ENCODE measurements at regions not wholly inside any gene's neighbourhood (a gene's known extent, or its start where the extent isn't known, plus 50 kb on each side); places are given as distances from the start of the nearest gene placed in this dataset.

DNA sequence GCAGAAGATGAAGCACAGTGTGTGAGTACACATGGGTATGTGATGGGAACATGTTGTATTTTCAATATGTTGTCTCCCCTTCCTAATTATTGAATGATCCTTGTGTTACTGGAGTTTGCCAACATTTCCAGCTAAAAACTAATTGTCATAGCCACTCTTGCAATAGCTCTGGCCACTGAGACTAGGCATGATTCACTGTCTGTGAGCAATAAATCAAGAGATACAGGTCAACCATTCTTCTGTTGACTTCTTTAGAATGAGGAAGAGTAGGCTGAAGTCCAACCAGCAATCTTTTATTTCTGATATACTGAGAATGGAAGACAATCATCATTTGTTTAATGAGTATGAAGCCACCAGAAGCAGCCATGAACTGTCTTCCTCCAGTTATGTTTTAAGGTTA is 413.9 kb downstream of the SLITRK5 start:
- DNase-seq (ENCODE audit: low read depth) = no peak

DNA sequence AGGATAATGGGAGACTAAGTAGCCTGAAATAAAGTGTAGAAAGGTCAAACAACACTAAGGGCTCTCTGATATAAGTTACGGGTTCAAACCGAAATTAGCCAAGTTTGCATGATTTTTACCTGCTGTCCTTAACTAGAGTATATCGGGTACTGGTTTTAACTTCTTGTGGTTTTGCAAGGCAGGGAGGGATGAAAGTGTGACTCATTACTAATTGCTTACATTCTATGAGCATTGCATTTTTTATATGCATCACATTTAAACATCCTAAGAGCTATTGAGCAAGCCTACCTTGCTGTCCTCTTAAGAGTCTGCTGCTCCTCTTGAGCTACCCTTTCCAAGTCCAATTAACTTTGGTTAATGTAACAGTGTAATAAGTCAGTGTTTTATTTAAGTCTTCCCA is 415.4 kb downstream of the SLITRK5 start:
- no peak for DNase-seq (ENCODE audit: low read depth)

DNA sequence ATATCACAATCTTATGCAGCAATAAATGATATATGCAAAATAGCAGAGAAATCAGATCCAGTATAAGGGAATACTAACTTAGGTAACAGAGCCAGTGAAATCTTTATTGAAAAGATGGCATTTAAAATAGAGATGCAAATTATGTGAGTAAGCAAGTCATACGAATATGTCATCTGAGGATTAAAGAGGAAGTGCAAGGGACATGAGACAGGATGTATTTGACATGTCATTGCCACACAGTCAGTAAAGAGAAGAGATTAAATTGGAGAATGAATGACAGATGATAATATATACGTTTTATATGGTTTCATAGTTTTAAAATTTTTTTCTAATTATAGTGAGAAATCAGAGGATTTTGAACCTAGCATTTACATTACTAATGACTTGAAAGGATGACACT is 426.4 kb downstream of the SLITRK5 start:
- DNase-seq (ENCODE audit: low read depth) = no peak

DNA sequence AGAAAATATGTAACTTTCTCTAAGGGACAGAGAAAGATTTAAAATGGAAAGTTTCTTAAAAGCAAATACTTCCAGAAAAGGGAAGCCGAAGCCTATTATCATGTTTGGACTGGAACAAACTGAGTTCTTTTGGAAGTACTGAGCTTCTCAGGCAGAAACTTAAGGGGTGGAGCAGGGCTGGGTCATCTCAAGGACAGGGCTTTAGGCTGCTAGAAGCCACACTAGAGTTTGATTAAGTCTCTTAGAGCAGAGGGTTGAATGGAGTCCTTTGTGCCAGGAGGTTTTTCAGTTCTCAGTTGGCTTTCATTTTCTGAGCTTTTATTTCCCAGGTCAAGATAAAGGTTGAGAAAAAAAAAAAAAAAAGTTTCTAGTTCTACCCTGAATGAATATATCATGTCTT is 432.7 kb downstream of the SLITRK5 start:
- DNase-seq (ENCODE audit: low read depth) = no peak

DNA sequence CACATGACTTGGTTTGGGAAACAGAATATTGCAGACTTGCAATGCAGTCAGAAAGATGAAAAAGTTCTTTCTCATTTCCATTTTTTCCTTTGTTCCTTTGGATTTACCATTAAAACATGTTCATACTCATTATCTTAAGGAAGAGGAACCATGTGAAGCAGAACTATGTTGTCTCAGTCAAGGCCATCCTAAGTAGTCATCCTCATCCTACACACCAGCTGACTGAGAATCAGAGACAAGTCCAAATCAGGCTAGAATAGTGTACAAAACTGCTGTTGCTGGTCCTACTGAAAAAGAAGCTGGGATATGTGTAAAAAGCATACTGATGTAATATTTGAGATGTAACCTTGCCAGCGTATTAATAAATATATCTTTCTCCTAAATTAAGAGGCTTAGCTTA is 433.4 kb downstream of the SLITRK5 start:
- DNase-seq (ENCODE audit: low read depth) = no peak

- DNase-seq (ENCODE audit: low read depth) = no peak
These were observed 436.4 kb downstream of the SLITRK5 start for GRCh38 chr13:88107570-88107969.

DNA sequence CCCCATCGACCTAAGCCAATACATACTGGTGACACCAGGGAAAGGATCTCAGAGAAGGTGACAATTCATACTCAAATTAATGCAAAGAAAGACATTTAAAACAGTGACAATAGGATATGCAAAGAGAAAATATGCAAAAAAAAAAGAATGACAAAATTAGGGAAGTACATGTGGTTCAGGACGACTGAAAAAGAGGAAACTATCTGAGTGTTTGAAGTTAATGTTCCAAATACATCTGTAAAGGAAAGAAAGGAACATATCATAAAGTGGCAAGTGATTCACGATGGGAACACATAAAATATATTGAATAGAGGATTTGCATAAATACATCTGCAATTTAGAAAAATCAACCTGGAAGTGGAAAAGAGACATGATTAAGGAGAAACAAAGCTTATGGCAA is 441.4 kb downstream of the SLITRK5 start:
- DNase-seq (ENCODE audit: low read depth) = no peak

DNA sequence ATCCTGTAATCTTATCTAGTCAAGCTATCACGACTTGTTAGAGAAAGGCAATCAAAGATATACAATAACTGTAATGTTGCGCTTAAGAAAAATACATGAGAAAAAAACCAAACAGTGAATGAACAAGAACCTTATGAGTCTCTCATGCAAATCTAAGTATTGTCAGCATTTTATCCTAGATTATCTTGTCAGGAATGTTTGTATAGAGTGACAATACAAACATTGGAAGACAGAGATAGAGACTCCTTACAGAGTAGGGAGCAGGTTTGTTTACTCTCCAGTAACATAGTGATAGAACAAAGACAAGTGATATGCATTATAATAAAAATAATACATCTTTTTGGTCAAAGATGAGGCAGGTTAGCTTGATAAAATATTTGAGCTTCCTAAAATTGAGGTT is 444.8 kb downstream of the SLITRK5 start:
- no peak for DNase-seq (ENCODE audit: low read depth)

GRCh38 chr13:88118952-88119351 is 447.8 kb downstream of the SLITRK5 start:
- no peak for DNase-seq (ENCODE audit: low read depth)

DNA sequence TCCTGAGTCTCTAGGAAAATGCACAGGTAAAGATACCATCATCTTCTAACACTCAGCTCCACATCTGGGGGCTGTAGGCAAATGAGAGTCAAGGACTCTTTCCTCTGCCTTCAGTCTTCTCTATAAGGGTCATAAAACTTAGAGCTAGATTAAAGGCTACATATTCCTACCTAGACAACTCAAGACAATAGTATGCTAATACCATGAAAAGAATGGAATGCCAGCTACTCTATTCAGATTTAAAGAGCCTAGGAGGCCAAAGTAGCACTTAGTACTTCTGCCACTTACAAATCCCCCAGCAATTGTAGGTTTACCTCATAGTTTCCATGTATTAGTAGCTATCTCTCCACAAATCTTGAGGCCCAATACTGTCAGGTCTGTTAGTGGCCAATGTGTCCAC is 453.0 kb downstream of the SLITRK5 start:
- no peak for DNase-seq (ENCODE audit: low read depth)

- DNase-seq (ENCODE audit: low read depth) = no peak
These were observed 453.9 kb downstream of the SLITRK5 start for GRCh38 chr13:88125055-88125454.

DNA sequence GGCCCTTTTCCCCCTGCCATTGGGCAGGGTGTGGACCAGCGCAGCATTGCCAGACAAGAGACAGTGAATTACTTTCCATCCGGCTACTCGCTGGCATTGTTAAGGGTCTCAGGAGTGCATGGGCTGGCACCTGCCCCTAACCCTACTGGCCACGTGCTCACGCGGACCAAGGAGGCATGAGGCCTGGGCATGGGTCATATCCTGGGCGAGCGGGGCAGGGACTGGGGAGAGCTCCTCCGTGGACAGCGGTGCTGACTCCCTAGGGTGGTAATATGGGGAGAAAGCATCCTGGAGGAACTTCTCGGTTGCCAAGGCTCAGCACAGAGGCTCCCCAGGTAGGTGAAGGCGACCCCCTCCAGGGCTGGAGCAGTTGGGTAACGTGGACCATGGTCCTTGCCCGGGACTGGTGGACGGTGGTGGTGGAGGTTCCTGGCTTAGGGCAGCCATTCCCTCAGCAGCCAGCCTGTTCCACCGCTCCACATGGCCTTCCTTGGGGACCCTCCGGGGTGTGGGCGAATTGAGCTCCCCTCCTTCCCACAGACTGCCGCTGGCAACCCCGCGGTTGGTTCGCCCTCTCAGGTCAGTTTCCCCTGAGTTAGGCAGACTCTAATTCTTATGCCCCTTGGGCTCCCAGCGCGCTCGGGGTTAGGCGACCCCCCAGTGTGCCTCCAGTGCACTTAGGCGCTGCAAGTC is 465.1 kb downstream of the SLITRK5 start:
- DNase-seq (ENCODE audit: low read depth) = no peak

- DNase-seq (ENCODE audit: low read depth) = no peak
These were observed 471.5 kb downstream of the SLITRK5 start for GRCh38 chr13:88142653-88143052.

GRCh38 chr13:88144580-88144979 is 473.4 kb downstream of the SLITRK5 start:
- DNase-seq (ENCODE audit: low read depth) = no peak

DNA sequence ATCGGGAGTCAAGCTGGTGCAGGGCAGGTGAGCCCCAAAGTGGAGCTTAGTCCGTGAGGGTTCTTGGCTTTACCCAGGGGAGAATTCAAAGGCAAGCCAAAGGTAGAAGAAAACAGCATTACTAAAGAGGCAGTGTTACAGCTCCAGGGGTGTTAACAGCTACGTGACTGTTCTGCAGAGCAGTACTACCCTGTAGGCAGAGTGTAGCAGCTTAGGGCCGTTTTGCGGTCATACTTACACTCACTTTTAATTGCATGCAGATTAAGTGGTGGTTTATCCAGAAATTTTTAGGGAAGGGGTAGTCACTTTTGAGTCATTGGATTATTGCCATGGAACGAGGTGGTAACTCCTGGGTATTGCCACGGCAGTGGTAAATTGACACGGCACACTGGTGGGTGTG is 482.2 kb downstream of the SLITRK5 start:
- DNase-seq (ENCODE audit: low read depth) = no peak

DNA sequence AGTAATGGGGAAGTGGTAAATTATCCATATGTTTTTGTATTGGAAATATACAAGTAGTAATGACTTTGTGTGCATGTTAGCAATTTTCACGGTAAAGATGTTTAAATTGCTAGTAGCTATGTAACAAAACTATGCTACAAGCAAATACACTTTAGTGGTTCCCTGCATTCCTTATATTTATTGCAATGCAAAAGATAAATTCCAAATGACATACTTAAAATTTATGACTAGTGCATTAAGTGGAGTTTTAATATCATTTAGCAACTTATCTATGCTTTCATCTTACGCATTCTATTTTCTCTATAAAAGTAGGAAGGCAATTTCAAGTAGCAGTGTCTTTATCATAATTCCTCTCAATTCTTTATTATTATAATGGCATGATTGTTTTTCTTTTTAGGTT is 482.8 kb downstream of the SLITRK5 start:
- DNase-seq (ENCODE audit: low read depth) = no peak

- DNase-seq (ENCODE audit: low read depth) = no peak
These were observed 491.0 kb downstream of the SLITRK5 start for GRCh38 chr13:88162076-88162702.

DNA sequence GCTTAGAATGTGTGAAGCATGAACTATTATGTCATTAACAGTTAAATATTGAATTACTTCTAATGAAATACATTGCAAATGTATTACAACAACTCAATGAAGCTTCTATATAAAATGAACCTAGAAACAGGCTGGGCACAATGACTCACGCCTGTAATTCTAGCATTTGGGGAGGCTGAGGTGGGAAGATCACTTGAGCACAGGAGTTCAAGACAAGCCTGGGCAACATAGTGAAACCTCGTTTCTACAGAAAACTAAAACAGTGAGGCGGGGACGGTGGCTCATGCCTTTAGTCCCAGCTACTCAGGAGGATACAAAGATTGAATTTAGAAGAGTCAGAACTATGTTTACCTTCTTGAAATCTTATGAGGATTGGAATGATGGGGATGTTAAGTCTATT is 505.1 kb downstream of the SLITRK5 start:
- no peak for DNase-seq (ENCODE audit: low read depth)

- DNase-seq (ENCODE audit: low read depth) = no peak
These were observed 512.3 kb downstream of the SLITRK5 start for GRCh38 chr13:88183440-88183839.

GRCh38 chr13:88188986-88189385 is 517.8 kb downstream of the SLITRK5 start:
- no peak for DNase-seq (ENCODE audit: low read depth)

DNA sequence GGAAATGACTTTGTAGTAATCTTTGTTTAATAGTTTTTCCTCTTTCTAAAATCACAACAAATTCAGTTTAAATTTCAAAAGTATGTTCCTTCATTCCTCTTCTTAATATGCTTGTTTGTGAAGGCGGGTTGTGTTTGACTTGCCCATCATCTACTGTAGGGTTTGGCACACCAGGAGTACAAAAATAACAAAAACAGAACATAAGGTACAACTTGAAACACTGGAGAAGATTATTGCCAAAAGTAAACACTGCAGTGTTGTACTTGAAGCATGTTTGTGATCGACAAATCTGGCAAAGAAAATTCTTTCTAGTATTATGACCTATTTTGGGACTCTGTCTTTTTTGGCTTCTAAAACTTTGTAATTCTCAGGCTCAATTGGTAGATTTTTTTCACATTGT is 518.6 kb downstream of the SLITRK5 start:
- no peak for DNase-seq (ENCODE audit: low read depth)

DNA sequence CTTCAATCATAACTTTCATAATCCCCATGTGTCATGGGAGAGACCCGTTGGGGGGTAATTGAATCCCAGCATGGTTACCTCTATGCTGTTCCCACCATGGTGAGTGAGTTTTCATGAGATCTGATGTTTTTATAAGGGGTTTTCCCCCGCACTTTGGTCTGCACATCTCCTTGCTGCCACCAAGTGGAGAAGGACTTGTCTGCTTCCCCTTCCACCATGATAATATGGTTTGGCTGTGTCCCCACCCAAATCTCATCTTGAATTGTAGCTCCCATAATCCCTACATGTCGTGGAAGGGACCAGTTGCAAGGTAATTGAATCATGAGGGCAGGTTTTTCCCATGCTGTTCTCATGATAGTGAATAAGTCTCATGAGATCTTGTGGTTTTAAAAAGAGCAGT is 524.9 kb downstream of the SLITRK5 start:
- no peak for DNase-seq (ENCODE audit: low read depth)

GRCh38 chr13:88217372-88217771 is 546.2 kb downstream of the SLITRK5 start:
- no peak for DNase-seq (ENCODE audit: low read depth)

DNA sequence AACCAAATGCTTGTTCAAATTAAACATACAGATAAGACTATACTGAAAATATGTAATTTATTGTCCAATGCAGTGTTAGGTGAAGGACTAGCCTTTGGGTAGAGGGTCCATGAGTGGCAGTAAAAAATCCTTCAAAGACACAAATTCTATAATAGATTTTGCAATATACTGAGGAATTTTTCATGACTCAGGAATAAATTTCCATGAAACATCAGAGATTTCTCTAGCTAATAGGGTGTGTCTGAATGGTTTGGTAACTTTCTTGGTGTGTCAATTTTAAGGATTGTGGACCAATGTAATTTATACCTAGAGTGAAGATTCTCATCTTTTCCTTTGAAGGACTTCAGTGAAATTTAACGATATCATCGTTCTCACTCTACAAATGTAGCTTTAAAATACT is 546.7 kb downstream of the SLITRK5 start:
- DNase-seq (ENCODE audit: low read depth) = no peak

Data from stimulated activated CD8-positive, alpha-beta memory T cell treated with anti-CD3 and anti-CD28 coated beads, Interleukin-15, amount 100 ng/mL, for 1 hour (primary cell).